K562 (cell line): ENCODE measurements at regions not wholly inside any gene's neighbourhood (a gene's known extent, or its start where the extent isn't known, plus 50 kb on each side); places are given as distances from the start of the nearest gene placed in this dataset.

Experiments used
- ATAC-seq: fragments of 200-7000 bp; cut with Tn5 transposase; 3 replicates; pipeline ENCODE4 v1.9.1; 2020; ENCODE audit warnings: moderate library complexity
- BruUV-seq: library from RNA; stranded (reverse); fragments of 400-500 nt; replicated peaks from 2 replicates; lab custom pipeline; 2021; lab: Mats Ljungman, UMichigan
- CTCF ChIA-PET: fragments of 300-600 bp; formaldehyde crosslinking; extraction: SDS; loops from one replicate; lab custom pipeline; 2021; ENCODE audit warnings: low intra/inter-chr PET ratio; lab: Yijun Ruan, JAX
- POLR2A ChIA-PET: fragments of 300-600, 350-650 bp; sonication (Branson Sonifier 250); formaldehyde crosslinking; extraction: SDS; loops from one replicate; lab custom pipeline; 2021; ENCODE audit warnings: antibody characterized with exemption, inconsistent platforms; lab: Yijun Ruan, JAX
- DNase-seq, 4 experiments: peaks; one replicate each; pipeline versions ENCODE4 v3.0.0 to v3.0.0-alpha.2; 2011 to 2018; ENCODE audit warnings: low spot score in 3 of 4, mixed read lengths in 3 of 4; ENCODE audit errors: extremely low read depth in 1 of 4
- FAIRE-seq: peaks from 2 replicates; lab custom pipeline; 2011; peaks lifted over from hg19 to GRCh38; lab: Jason Lieb, UNC
- H2AFZ ChIP-seq: 2 replicates; pipeline ENCODE4 v1.6.0; 2011; ENCODE audit warnings: low read depth, low read length, control low read depth, inconsistent platforms
- H3K27ac ChIP-seq: fragments of 200-600 bp; 3 replicates; pipeline ENCODE4 v1.8.0; 2011; ENCODE audit warnings: low read depth, mild to moderate bottlenecking, control low read depth, inconsistent platforms, low read length, moderate library complexity, mixed read lengths; ENCODE audit errors: extremely low read depth
- H3K27me3 ChIP-seq, 2 experiments: fragments of 300-600 bp in 1 of 2; 2 replicates in 1 of 2; 3 replicates in 1 of 2; pipeline versions ENCODE4 v1.6.0 to v1.8.0; 2011; ENCODE audit warnings: inconsistent platforms in 2 of 2, low read length in 2 of 2, mild to moderate bottlenecking in 1 of 2, mixed read lengths in 1 of 2, moderate library complexity in 1 of 2; ENCODE audit not compliant: control insufficient read depth in 2 of 2, insufficient read depth in 2 of 2
- H3K36me3 ChIP-seq: fragments of 300-600 bp; 3 replicates; pipeline ENCODE4 v1.8.0; 2011; ENCODE audit warnings: mild to moderate bottlenecking, low read length, inconsistent platforms; ENCODE audit not compliant: control insufficient read depth, insufficient read depth
- H3K4me1 ChIP-seq, 2 experiments: fragments of 200-600 bp in 1 of 2; replicated peaks in 1 of 2; 2 replicates in 1 of 2; 3 replicates in 1 of 2; pipeline versions ENCODE4 v1.5.1 to v1.8.0; 2011; ENCODE audit warnings: inconsistent platforms in 2 of 2, low read length in 2 of 2, mild to moderate bottlenecking in 1 of 2, mixed read lengths in 1 of 2, moderate library complexity in 1 of 2; ENCODE audit not compliant: control insufficient read depth in 2 of 2, insufficient read depth in 2 of 2
- H3K4me2 ChIP-seq: 2 replicates; pipeline ENCODE4 v1.6.1; 2011; ENCODE audit warnings: low read length, control low read depth, inconsistent platforms, mixed read lengths; ENCODE audit not compliant: insufficient read depth
- H3K4me3 ChIP-seq: fragments of 200-600 bp; sonication (generic), shearing (Covaris generic); 2 replicates; pipeline ENCODE4 v1.5.1; 2016; ENCODE audit warnings: control low read depth, inconsistent platforms
- H3K79me2 ChIP-seq: fragments of 200-600 bp; 3 replicates; pipeline ENCODE4 v1.8.0; 2011; ENCODE audit warnings: low read length, inconsistent platforms; ENCODE audit not compliant: control insufficient read depth, insufficient read depth
- H3K9ac ChIP-seq, 2 experiments: 2 replicates each; pipeline versions ENCODE4 v1.6.0 to v1.6.1; 2011; ENCODE audit warnings: low read depth in 2 of 2, low read length in 2 of 2, control low read depth in 1 of 2, inconsistent platforms in 1 of 2, mild to moderate bottlenecking in 1 of 2, mixed read lengths in 1 of 2; ENCODE audit not compliant: insufficient read depth in 1 of 2
- H3K9me1 ChIP-seq: one replicate; pipeline ENCODE4 v1.6.0; 2011; ENCODE audit warnings: inconsistent platforms, mild to moderate bottlenecking, low read length, moderate library complexity; ENCODE audit not compliant: control insufficient read depth, insufficient read depth
- H3K9me3 ChIP-seq: replicated peaks from 2 replicates; pipeline ENCODE4 v1.5.1; 2011; ENCODE audit warnings: low read depth, low read length, inconsistent platforms; ENCODE audit not compliant: control insufficient read depth, insufficient read depth
- H4K20me1 ChIP-seq: replicated peaks from 2 replicates; pipeline ENCODE4 v1.6.1; 2011; ENCODE audit warnings: low read length, inconsistent platforms, mixed read lengths; ENCODE audit not compliant: control insufficient read depth, insufficient read depth
- C11orf30 ChIP-seq: fragments of 450-650 bp; IDR thresholded peaks from 2 replicates; pipeline ENCODE4 v1.6.1; 2016; ENCODE audit warnings: low read depth, mild to moderate bottlenecking
- CEBPZ ChIP-seq: fragments of 150-350 bp; IDR thresholded peaks from 2 replicates; pipeline ENCODE4 v1.6.1; 2014; ENCODE audit warnings: low read depth, mild to moderate bottlenecking, low read length, borderline replicate concordance
- GTF2F1 ChIP-seq: IDR thresholded peaks from 2 replicates; pipeline ENCODE4 v1.6.1; 2011; ENCODE audit warnings: low read depth, low read length, improper control_type of control experiment
- KAT8 ChIP-seq: fragments of 450-650 bp; IDR thresholded peaks from 2 replicates; pipeline ENCODE4 v1.6.1; 2016; ENCODE audit warnings: low read depth, mild to moderate bottlenecking
- MAFF ChIP-seq: IDR thresholded peaks from 2 replicates; pipeline ENCODE4 v1.6.1; 2012; ENCODE audit warnings: low read length, improper control_type of control experiment
- MAFG ChIP-seq: fragments of 450-650 bp; conservative IDR thresholded peaks from 2 replicates; pipeline ENCODE4 v1.6.1; 2016; ENCODE audit warnings: missing genetic modification characterization, missing compliant biosample characterization
- POLR2B ChIP-seq: fragments of 450-650 bp; IDR thresholded peaks from 2 replicates; pipeline ENCODE4 v1.6.1; 2018; ENCODE audit warnings: low read depth; ENCODE audit not compliant: partially characterized antibody
- SMC3 ChIP-seq: conservative IDR thresholded peaks from 2 replicates; pipeline ENCODE4 v1.6.1; 2011; ENCODE audit warnings: low read depth, low read length, improper control_type of control experiment; ENCODE audit not compliant: insufficient read depth
- ZKSCAN8 ChIP-seq: fragments of 200-800 bp; sonication (Bioruptor generic); IDR thresholded peaks from 2 replicates; pipeline ENCODE4 v1.6.1; 2016; ENCODE audit warnings: missing genetic modification characterization, missing compliant biosample characterization
- ZNF311 ChIP-seq: fragments of 250-450 bp; sonication (Bioruptor Pico); IDR thresholded peaks from 2 replicates; pipeline ENCODE4 v1.4.0; 2020; ENCODE audit warnings: mild to moderate bottlenecking, moderate library complexity
- ZNF316 ChIP-seq: fragments of 450-650 bp; IDR thresholded peaks from 2 replicates; pipeline ENCODE4 v1.6.1; 2016
- WGBS: fragments of 100-300 bp; shearing (Covaris generic); methylation state at CpG from one replicate; pipeline ENCODE4 v1.1.6; 2016; ENCODE audit warnings: low coverage, mixed read lengths; ENCODE audit not compliant: insufficient coverage; ENCODE audit errors: missing lambda C conversion rate; 5-methylcytosine and 5-hydroxymethylcytosine counted together
- in situ Hi-C: fragments of 300-500 bp; cut with MboI; formaldehyde crosslinking; loops from 4 replicates; pipeline ENCODE4 v1.15.0; 2018; ENCODE audit warnings: inconsistent platforms, mixed read lengths
- intact Hi-C: fragments of 100-400 bp; cut with micrococcal nuclease; formaldehyde crosslinking; loops from 2 replicates; pipeline ENCODE4 v1.14.2; 2022

GRCh38 chr5:133821889-133822288 is 146.5 kb downstream of the C5orf15 start:
- no peak for DNase-seq
- CTCF ChIA-PET: no interaction called here
- BruUV-seq: no TSS peak

More at GRCh38 chr5:133821889-133822288, 146.5 kb downstream of the C5orf15 start:
- Histone ChIP-seq H3K79me2 (no peaks in the 10 kb centered on the region), H3K27ac (no peak overlapping the region), H3K9me3 (no peaks in the 10 kb centered on the region), H3K4me1 (peaks cover 0 to 3% of the 10 kb centered on the region in 2 experiments; a peak in 2 of 5 replicates), H3K4me2 (no peak overlapping the region), H3K9me1 (peaks cover 3% of the 10 kb centered on the region), H3K36me3 (no peaks in the 10 kb centered on the region), H4K20me1 (0 out of 2 replicates have a peak, but pooled peaks cover 5% of the 10 kb centered on the region), H3K27me3 (peaks cover 26 to 50% of the 10 kb centered on the region in 2 experiments), H3K4me3 (no peak overlapping the region), H2AFZ (no peak overlapping the region), H3K9ac (no peak overlapping the region)
- FAIRE-seq (no peak), ATAC-seq (no peak)
- intact Hi-C loops (no loop called here), in situ Hi-C loops (no loop called here)
- no peak for TF ChIP-seq ZKSCAN8 (CRISPR knock-in tag)
- no peak for TF ChIP-seq SMC3
- TF ChIP-seq C11orf30: peak; percentile 38; the same call in 1 of the 2 replicates
- no peak for TF ChIP-seq ZNF311 (CRISPR knock-in tag)
- no peak for TF ChIP-seq CEBPZ
- peak; percentile 68 for TF ChIP-seq ZNF316
- 0 out of 2 replicates have a peak, but pooled peaks have one; percentile 14 for TF ChIP-seq MAFG (tag)
- TF ChIP-seq KAT8: no peak
- no peak for TF ChIP-seq GTF2F1
- peak; percentile 13; the same call in 1 of the 2 replicates for TF ChIP-seq MAFF
- no peak for TF ChIP-seq POLR2B
- 0% methylated on average over 3 of the region's 3 CpGs for WGBS
- POLR2A ChIA-PET: interaction anchor here (0.6 kb wide), 1 partner anchor 11 kb away, joined by 3 read pairs; no protein-coding TSS in a partner anchor
